Peyer's patch (tissue), 4 donors: ENCODE measurements at regions not wholly inside any gene's neighbourhood (a gene's known extent, or its start where the extent isn't known, plus 50 kb on each side); places are given as distances from the start of the nearest gene placed in this dataset.

Experiments
- DNase-seq, 3 donors: peaks; one replicate each; pipeline ENCODE4 v3.0.0-alpha.2; 2017 to 2019
- H3K27ac ChIP-seq, 4 donors: fragments of 200-600 bp; sonication (generic); one replicate each; pipeline ENCODE4 v1.5.1; 2016 to 2019
- H3K27me3 ChIP-seq, 2 donors: fragments of 200-600 bp; sonication (generic); one replicate each; pipeline ENCODE4 v1.5.1; 2019
- H3K36me3 ChIP-seq, 3 donors: fragments of 200-600 bp; sonication (generic); one replicate each; pipeline ENCODE4 v1.5.1; 2016 to 2019
- H3K4me1 ChIP-seq, 4 donors: fragments of 200-600 bp; sonication (generic); one replicate each; pipeline ENCODE4 v1.5.1; 2016 to 2019
- H3K4me3 ChIP-seq, 4 donors: fragments of 200-600 bp; sonication (generic); 1 replicate in 3 of 4; 2 replicates in 1 of 4; pipeline ENCODE4 v1.5.1; 2016 to 2019; ENCODE audit warnings: mild to moderate bottlenecking in 1 of 4
- H3K9me3 ChIP-seq, 4 donors: fragments of 200-600 bp; sonication (generic); one replicate each; pipeline ENCODE4 v1.5.1; 2016 to 2019; ENCODE audit warnings: mild to moderate bottlenecking in 1 of 4
- CTCF ChIP-seq, 6 experiments: fragments of 450-650 bp in 4 of 6; fragments of 200-600 bp in 2 of 6; sonication (generic) in 1 of 6; IDR thresholded peaks; one replicate each; pipeline ENCODE4 v1.5.1; 2017 to 2019; ENCODE audit warnings: antibody characterized with exemption in 6 of 6, mild to moderate bottlenecking in 3 of 6, moderate library complexity in 1 of 6
- POLR2A ChIP-seq, 2 donors: fragments of 450-650 bp; IDR thresholded peaks; one replicate each; pipeline ENCODE4 v1.5.1; 2017; ENCODE audit warnings: antibody characterized with exemption in 2 of 2, mild to moderate bottlenecking in 2 of 2, moderate library complexity in 2 of 2

DNA sequence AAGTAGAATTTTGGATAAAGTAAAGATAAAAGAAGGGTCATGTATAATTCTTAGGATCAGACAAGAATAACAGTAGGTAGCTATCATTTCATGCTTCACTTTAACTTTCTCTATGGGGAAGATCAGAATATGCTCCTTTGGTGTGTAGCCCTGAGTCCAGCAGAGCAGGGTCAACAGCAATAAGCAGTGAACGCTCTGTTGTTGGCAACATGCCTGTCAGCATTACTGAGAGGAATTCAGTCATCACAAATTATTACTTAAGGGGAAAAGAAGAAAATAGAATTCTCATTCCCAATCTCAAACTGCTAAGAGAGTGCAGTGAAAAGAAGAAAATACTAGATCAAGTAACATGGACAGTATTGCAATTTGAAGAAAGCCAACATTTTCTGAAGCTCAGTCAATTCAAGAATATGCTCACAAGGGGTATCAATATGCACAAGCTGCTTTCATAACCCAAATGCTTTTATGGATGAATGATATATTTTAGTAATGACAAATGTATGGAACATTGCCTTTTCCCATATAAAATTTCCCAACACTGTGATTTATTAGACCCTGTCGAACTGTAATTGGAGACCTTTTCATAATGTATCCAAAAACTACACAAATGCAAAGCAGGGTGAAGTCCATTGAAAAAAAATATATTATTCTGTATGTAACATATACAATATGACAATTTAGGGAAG is 1359.4 kb downstream of the EFNA5 start:
- Histone ChIP-seq H3K9me3 (no peaks in the 10 kb centered on the region), H3K36me3 (no peaks in the 10 kb centered on the region), H3K4me1 (no peaks in the 10 kb centered on the region), H3K27me3 (no peaks in the 10 kb centered on the region), H3K4me3 (no peak overlapping the region), H3K27ac (no peak overlapping the region)
- TF ChIP-seq POLR2A (IDR thresholded peaks at IDR 0.05), result no peak
- no peak for TF ChIP-seq CTCF (IDR thresholded peaks at IDR 0.05)
- no peak for DNase-seq

DNA sequence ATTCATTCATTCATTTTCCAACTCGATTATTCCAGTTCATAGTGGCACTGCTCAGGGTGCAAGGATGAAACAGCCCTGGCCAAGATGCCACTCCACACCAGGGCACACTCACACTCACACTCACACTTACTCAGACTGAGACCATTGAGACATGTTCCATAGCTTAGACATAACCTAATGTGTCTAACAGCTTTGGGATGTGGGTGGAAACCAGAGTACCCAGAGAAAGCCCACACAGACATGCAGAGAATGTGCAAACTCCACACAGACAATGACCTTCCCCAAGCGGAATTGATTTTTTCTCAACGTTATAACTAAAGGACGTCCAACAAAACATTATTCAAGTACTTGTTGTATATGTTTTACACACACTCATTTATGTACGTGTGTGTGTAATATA is 1363.5 kb downstream of the EFNA5 start:
- no peak overlapping the region for H3K27ac ChIP-seq
- no peak for DNase-seq
- H3K36me3 ChIP-seq, result no peaks in the 10 kb centered on the region
- H3K4me1 ChIP-seq, result no peaks in the 10 kb centered on the region
- no peaks in the 10 kb centered on the region for H3K9me3 ChIP-seq
- no peak overlapping the region for H3K4me3 ChIP-seq
- TF ChIP-seq POLR2A (IDR thresholded peaks at IDR 0.05) (no peak), CTCF (IDR thresholded peaks at IDR 0.05) (no peak)
- no peaks in the 10 kb centered on the region for H3K27me3 ChIP-seq

- no peak overlapping the region for H3K27ac ChIP-seq
- no peak overlapping the region for H3K4me3 ChIP-seq
- no peaks in the 10 kb centered on the region for H3K36me3 ChIP-seq
- DNase-seq, result no peak
- no peaks in the 10 kb centered on the region for H3K4me1 ChIP-seq
- H3K27me3 ChIP-seq, result no peaks in the 10 kb centered on the region
- TF ChIP-seq POLR2A (IDR thresholded peaks at IDR 0.05) (no peak), CTCF (IDR thresholded peaks at IDR 0.05) (no peak)
- H3K9me3 ChIP-seq, result no peaks in the 10 kb centered on the region
Measured at GRCh38 chr5:106306313-106307028, 1364.3 kb downstream of the EFNA5 start.

GRCh38 chr5:106303911-106304310 is 1366.8 kb downstream of the EFNA5 start:
- Histone ChIP-seq H3K36me3 (no peaks in the 10 kb centered on the region), H3K27me3 (no peaks in the 10 kb centered on the region), H3K4me1 (no peaks in the 10 kb centered on the region), H3K4me3 (no peak overlapping the region), H3K27ac (no peak overlapping the region), H3K9me3 (no peaks in the 10 kb centered on the region)
- DNase-seq, result no peak
- no peak for TF ChIP-seq POLR2A (IDR thresholded peaks at IDR 0.05)
- TF ChIP-seq CTCF (IDR thresholded peaks at IDR 0.05), result no peak

GRCh38 chr5:106292654-106293053 is 1378.1 kb downstream of the EFNA5 start:
- H3K4me1 ChIP-seq, result no peaks in the 10 kb centered on the region
- TF ChIP-seq CTCF (IDR thresholded peaks at IDR 0.05), result no peak
- H3K9me3 ChIP-seq, result no peaks in the 10 kb centered on the region
- no peaks in the 10 kb centered on the region for H3K27me3 ChIP-seq
- H3K27ac ChIP-seq, result no peak overlapping the region
- no peak overlapping the region for H3K4me3 ChIP-seq
- DNase-seq, result no peak
- H3K36me3 ChIP-seq, result no peaks in the 10 kb centered on the region
